ENCODE measurements at regions not wholly inside any gene's neighbourhood (a gene's known extent, or its start where the extent isn't known, plus 50 kb on each side); places are given as distances from the start of the nearest gene placed in this dataset.

DNA sequence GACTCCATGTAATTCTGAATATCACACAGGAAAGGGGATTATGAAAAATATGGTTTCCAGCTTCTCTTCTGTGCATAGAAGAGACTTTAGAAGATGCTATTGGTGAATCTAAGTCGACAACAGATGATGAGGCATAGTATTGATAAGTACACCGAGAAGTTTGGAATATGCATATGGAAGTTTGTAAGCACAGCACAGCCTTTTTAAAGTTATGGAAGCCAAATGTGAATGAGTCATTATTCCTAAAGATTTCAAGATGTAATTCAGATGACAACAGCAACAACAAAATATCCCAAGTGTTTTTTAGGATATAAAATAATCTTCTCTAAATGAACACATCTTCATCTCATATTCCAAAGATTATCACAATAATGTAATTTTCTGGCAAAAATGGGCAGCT is 1723.3 kb downstream of the EFNA5 start:
- ATAC-seq: no peak
- TF ChIP-seq, protein P1, sequence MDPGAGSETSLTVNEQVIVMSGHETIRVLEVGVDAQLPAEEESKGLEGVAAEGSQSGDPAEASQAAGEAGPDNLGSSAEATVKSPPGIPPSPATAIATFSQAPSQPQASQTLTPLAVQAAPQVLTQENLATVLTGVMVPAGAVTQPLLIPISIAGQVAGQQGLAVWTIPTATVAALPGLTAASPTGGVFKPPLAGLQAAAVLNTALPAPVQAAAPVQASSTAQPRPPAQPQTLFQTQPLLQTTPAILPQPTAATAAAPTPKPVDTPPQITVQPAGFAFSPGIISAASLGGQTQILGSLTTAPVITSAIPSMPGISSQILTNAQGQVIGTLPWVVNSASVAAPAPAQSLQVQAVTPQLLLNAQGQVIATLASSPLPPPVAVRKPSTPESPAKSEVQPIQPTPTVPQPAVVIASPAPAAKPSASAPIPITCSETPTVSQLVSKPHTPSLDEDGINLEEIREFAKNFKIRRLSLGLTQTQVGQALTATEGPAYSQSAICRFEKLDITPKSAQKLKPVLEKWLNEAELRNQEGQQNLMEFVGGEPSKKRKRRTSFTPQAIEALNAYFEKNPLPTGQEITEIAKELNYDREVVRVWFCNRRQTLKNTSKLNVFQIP (CRISPR knock-in tag; IDR thresholded peaks at IDR 0.05; ENCODE audit: borderline replicate concordance, low read depth): no peak
- no peak for TF ChIP-seq ZNF70 (CRISPR knock-in tag; IDR thresholded peaks at IDR 0.05)
- TF ChIP-seq OSR1 (CRISPR knock-in tag; IDR thresholded peaks at IDR 0.05): no peak
- TF ChIP-seq ESRRG (CRISPR knock-in tag; IDR thresholded peaks at IDR 0.05): no peak
- TF ChIP-seq RARB (CRISPR knock-in tag; IDR thresholded peaks at IDR 0.05): no peak
- TF ChIP-seq, protein P2, sequence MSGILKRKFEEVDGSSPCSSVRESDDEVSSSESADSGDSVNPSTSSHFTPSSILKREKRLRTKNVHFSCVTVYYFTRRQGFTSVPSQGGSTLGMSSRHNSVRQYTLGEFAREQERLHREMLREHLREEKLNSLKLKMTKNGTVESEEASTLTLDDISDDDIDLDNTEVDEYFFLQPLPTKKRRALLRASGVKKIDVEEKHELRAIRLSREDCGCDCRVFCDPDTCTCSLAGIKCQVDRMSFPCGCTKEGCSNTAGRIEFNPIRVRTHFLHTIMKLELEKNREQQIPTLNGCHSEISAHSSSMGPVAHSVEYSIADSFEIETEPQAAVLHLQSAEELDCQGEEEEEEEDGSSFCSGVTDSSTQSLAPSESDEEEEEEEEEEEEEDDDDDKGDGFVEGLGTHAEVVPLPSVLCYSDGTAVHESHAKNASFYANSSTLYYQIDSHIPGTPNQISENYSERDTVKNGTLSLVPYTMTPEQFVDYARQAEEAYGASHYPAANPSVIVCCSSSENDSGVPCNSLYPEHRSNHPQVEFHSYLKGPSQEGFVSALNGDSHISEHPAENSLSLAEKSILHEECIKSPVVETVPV (CRISPR knock-in tag; IDR thresholded peaks at IDR 0.05): no peak
- TF ChIP-seq, protein P3, sequence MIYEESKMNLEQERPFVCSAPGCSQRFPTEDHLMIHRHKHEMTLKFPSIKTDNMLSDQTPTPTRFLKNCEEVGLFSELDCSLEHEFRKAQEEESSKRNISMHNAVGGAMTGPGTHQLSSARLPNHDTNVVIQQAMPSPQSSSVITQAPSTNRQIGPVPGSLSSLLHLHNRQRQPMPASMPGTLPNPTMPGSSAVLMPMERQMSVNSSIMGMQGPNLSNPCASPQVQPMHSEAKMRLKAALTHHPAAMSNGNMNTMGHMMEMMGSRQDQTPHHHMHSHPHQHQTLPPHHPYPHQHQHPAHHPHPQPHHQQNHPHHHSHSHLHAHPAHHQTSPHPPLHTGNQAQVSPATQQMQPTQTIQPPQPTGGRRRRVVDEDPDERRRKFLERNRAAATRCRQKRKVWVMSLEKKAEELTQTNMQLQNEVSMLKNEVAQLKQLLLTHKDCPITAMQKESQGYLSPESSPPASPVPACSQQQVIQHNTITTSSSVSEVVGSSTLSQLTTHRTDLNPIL (CRISPR knock-in tag; IDR thresholded peaks at IDR 0.05; ENCODE audit: low read depth): no peak
- TF ChIP-seq BACH2 (CRISPR knock-in tag; IDR thresholded peaks at IDR 0.05; ENCODE audit: borderline replicate concordance): no peak
- no peak for TF ChIP-seq SNAI2 (CRISPR knock-in tag; IDR thresholded peaks at IDR 0.05)
- TF ChIP-seq, protein P4, sequence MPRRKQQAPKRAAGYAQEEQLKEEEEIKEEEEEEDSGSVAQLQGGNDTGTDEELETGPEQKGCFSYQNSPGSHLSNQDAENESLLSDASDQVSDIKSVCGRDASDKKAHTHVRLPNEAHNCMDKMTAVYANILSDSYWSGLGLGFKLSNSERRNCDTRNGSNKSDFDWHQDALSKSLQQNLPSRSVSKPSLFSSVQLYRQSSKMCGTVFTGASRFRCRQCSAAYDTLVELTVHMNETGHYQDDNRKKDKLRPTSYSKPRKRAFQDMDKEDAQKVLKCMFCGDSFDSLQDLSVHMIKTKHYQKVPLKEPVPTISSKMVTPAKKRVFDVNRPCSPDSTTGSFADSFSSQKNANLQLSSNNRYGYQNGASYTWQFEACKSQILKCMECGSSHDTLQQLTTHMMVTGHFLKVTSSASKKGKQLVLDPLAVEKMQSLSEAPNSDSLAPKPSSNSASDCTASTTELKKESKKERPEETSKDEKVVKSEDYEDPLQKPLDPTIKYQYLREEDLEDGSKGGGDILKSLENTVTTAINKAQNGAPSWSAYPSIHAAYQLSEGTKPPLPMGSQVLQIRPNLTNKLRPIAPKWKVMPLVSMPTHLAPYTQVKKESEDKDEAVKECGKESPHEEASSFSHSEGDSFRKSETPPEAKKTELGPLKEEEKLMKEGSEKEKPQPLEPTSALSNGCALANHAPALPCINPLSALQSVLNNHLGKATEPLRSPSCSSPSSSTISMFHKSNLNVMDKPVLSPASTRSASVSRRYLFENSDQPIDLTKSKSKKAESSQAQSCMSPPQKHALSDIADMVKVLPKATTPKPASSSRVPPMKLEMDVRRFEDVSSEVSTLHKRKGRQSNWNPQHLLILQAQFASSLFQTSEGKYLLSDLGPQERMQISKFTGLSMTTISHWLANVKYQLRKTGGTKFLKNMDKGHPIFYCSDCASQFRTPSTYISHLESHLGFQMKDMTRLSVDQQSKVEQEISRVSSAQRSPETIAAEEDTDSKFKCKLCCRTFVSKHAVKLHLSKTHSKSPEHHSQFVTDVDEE (CRISPR knock-in tag; IDR thresholded peaks at IDR 0.05): no peak
- no peak for TF ChIP-seq ISL1 (CRISPR knock-in tag; IDR thresholded peaks at IDR 0.05)
- TF ChIP-seq CSDC2 (CRISPR knock-in tag; IDR thresholded peaks at IDR 0.05): no peak
- no peak for TF ChIP-seq ZFP30 (CRISPR knock-in tag; IDR thresholded peaks at IDR 0.05)
- TF ChIP-seq ARNTL (CRISPR knock-in tag; IDR thresholded peaks at IDR 0.05; ENCODE audit: borderline replicate concordance, low read depth): no peak
- TF ChIP-seq GLIS3 (CRISPR knock-in tag; IDR thresholded peaks at IDR 0.05): no peak
- no peak for TF ChIP-seq PPARA (CRISPR knock-in tag; IDR thresholded peaks at IDR 0.05; ENCODE audit: borderline replicate concordance)
- no peak for TF ChIP-seq ZNF8 (CRISPR knock-in tag; IDR thresholded peaks at IDR 0.05)
- TF ChIP-seq TCF4 (CRISPR knock-in tag; IDR thresholded peaks at IDR 0.05; ENCODE audit: borderline replicate concordance): no peak
- TF ChIP-seq ZFP3 (CRISPR knock-in tag; IDR thresholded peaks at IDR 0.05): no peak

DNA sequence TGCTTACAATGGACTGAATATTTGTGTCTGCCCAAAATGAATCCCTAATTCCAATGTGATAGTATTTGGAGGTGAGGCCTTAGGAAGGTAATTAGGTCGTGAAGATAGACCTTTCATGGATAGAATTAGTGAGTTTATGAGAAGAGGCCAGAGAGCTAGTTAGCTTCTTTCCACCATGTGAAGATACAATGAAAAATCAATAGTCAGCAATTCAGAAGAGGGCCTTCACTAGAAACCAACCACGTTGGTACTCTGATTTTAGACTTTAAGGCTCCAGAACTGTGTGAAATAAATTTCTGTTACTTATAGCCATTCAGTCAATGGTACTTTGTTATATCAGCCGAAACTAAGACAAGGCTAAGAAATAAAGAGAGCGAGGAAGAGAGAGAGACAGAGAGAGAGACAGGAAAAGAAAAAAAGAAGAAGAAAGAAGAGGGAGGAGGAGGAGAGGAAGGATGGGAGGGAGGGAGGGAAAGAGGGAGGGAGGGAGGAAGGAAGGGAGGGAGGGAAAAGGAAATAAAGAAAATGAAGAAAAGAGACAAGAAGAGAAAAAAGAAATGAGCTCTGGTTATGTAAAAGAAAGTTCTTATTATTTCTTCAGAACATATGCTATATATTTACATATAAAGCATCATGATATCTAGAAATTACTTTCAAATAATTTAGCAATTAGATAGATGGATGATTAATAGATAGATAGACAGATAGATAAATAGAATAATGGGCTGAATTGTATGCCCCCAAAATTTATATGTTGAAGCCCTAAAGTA is 1725.3 kb downstream of the EFNA5 start:
- no peak for TF ChIP-seq ARNTL (CRISPR knock-in tag; IDR thresholded peaks at IDR 0.05; ENCODE audit: borderline replicate concordance, low read depth)
- TF ChIP-seq PPARA (CRISPR knock-in tag; IDR thresholded peaks at IDR 0.05; ENCODE audit: borderline replicate concordance): no peak
- TF ChIP-seq RARB (CRISPR knock-in tag; IDR thresholded peaks at IDR 0.05): no peak
- no peak for TF ChIP-seq BACH2 (CRISPR knock-in tag; IDR thresholded peaks at IDR 0.05; ENCODE audit: borderline replicate concordance)
- TF ChIP-seq, protein P5, sequence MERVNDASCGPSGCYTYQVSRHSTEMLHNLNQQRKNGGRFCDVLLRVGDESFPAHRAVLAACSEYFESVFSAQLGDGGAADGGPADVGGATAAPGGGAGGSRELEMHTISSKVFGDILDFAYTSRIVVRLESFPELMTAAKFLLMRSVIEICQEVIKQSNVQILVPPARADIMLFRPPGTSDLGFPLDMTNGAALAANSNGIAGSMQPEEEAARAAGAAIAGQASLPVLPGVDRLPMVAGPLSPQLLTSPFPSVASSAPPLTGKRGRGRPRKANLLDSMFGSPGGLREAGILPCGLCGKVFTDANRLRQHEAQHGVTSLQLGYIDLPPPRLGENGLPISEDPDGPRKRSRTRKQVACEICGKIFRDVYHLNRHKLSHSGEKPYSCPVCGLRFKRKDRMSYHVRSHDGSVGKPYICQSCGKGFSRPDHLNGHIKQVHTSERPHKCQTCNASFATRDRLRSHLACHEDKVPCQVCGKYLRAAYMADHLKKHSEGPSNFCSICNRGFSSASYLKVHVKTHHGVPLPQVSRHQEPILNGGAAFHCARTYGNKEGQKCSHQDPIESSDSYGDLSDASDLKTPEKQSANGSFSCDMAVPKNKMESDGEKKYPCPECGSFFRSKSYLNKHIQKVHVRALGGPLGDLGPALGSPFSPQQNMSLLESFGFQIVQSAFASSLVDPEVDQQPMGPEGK (CRISPR knock-in tag; IDR thresholded peaks at IDR 0.05; ENCODE audit: borderline replicate concordance): no peak
- TF ChIP-seq OSR1 (CRISPR knock-in tag; IDR thresholded peaks at IDR 0.05): no peak
- TF ChIP-seq, protein P3 (CRISPR knock-in tag; IDR thresholded peaks at IDR 0.05; ENCODE audit: low read depth): no peak
- no peak for TF ChIP-seq ZC3H10 (CRISPR knock-in tag; IDR thresholded peaks at IDR 0.05)
- TF ChIP-seq ZNF8 (CRISPR knock-in tag; IDR thresholded peaks at IDR 0.05): no peak
- no peak for TF ChIP-seq ZNF70 (CRISPR knock-in tag; IDR thresholded peaks at IDR 0.05)
- no peak for TF ChIP-seq GLIS3 (CRISPR knock-in tag; IDR thresholded peaks at IDR 0.05)
- no peak for TF ChIP-seq ZFP30 (CRISPR knock-in tag; IDR thresholded peaks at IDR 0.05)
- ATAC-seq: no peak
